Activated naive CD8-positive, alpha-beta T cell treated with anti-CD3 and anti-CD28 coated beads, Interleukin-2, amount 50 U/mL, for 16 hours (primary cell): ENCODE measurements at regions not wholly inside any gene's neighbourhood (a gene's known extent, or its start where the extent isn't known, plus 50 kb on each side); places are given as distances from the start of the nearest gene placed in this dataset.

Source experiments
- DNase-seq: peaks from one replicate; pipeline ENCODE4 v3.0.0-alpha.2; 2020; ENCODE audit warnings: low read depth, low spot score

DNA sequence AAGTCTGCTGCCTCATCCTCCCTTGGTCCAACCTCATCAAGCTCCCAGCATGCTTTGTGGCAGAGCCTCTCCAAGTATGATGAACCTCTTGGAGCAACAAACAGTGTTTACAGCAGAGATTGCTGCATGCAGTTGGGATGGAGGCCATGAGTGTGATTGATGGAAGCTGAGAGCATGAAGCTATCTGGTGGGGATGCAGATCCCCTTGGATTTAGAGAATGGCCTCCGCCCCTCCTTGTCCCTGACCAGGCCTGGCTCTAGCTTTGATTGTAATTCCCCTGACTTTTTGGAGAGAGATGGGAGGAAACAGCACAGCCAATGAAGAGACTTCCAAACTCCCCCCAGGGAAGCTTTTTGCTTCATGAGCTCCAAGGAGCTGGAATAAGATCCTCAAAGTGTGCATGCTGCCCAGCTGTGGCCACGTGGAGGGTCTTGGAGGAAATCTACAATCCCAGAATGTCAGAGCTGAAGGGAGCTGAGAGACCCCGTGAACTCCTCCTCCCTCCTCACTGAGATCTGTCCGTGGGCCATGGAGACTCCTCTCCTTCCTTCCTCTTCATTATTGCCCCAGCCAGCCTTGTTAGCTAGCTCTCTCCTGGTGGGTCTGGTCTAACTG, 165.3 kb upstream of the USP24 start:
- no peak for DNase-seq

DNA sequence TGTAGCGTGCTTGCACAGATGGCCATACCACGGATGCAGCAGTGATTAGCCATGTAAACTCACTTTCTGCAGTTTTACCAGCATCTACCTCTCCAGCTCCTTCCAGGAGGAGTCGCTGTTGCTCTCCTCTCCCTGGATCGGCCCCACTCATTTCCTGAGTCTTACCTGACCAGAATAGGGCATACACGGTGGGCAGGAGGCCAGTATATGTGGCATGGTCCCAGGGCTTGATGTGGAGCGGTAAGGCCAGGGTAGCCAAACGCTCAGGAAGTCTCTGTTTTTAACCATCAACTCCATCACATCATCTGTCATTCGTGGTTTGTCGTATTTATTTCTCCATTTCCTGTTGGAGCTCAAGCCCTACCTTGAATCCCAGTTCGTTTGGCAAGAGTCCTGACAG, 163.4 kb upstream of the USP24 start:
- DNase-seq: no peak

DNA sequence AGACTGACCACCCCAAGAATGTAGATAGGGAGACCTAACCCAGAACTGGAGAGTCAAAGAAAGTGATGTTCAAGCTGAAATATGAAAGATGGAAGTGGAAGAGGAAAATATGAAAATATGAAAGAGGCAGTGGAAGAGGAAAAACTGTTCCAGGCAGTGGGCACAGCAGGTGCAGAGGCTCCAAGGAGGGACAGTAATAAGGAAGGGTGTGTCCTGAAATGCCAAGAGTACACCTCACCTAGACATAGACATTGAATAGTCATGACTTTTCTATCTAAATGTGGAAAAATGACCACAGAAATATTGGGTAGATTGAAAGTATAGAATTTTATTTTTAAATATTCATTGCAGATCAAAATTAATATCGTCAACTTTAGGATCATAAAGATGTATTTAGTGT, 161.7 kb upstream of the USP24 start:
- DNase-seq: no peak

DNA sequence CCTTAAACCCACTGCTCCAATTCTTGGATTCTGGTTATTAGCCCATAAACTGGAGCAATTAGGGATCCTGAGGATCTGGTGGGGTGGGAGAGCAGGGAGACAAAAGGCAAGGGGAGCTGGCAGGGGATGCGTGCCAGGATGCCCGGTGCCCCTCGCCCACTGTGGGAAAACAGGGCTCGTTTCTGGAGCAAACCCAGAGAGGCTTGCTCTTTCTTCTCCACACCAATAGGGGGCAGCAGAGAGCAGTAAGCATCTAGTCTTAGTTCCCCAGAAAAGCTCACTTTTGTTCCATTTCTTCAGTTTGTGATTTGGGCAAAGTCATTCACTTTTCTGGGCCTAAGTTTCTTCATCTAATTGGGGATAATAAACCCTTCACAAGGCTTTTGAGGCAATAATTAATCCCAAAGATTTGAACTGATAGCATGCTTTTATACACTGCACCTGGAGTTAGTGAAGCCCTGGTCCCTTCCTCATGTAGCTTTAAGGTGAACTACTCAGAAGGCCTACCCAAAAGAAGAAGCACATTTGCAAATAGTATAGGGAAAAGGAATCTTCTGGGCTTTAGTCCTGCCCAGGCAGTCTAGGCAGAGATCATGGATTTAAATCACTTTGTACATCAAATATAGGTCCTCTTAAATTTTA, 160.6 kb upstream of the USP24 start:
- no peak for DNase-seq

DNA sequence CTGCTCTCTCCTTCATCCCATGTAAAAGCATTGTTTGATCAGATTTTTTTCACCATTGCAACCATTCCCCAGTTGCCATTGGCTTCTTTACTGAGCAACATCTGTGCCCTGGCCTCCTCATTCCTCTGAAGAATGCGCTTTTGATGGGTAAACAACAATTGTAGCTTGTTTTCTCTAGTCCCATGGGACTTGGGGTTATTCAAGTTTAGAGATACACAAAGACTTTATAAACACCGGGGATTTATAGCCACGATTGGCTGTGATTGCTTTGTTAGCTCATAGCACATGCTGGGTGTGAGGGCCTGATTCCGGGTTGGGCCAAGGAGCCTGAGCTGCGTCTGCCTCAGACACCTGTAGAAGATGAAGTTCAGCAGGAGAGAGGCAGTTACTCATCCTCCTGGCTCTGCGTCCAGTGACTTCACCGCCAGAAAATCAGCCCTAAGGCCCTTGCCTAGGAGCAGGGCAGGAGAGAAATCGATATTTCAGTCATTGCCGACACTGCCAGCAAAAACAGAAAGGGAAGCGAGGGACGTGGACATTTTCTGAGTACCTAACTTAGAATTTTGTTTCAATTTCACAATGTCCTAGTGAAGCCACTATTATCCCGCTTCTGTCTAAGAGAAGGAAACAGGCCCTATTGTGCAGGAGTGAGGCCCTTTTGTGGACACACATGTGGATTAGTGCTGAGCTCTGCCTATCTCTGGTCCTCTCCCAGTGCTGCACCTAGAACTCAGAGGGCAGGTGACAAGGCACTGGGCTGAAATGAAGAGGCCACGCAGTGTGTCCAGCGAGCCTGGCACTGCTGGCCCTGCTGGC, 159.8 kb upstream of the USP24 start:
- no peak for DNase-seq

DNA sequence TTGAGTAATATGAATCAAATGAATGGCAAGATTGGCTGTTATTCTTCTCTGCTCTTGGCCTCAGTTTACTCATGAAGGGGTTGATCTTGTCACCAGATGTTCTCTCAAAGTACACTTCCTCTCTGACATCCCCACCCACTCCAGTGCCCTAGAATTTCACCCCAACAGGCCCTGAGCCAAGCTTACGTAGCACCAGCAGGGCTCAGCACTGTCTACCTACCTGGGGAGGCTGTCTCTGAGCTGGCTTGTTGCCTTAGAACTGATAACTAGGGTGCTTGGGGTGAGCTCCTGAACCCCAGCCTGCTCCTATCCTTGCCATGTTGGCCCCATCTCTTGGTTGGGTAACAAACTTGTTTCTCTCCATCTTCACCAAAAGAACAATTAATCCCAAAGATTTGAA, 159.1 kb upstream of the USP24 start:
- no peak for DNase-seq

DNA sequence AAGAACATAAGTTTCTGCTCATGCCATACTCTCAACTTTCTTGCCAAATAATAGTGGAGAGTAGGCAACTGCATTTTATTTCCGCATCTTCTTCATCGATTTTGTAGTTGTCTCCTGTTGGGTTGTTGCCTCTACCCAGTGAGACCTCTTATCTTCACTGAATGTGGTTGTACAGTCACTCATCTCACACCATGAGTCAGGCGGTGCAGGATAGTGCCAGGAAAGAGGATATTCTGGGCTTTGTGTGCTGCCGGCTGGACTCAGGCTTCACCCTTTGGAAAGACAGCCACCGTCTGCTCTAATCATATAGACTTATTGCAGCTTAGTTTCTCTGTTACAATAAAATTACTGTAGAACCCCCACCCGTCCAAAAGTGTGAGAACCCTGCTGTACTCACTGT, 154.3 kb upstream of the USP24 start:
- DNase-seq: no peak

DNA sequence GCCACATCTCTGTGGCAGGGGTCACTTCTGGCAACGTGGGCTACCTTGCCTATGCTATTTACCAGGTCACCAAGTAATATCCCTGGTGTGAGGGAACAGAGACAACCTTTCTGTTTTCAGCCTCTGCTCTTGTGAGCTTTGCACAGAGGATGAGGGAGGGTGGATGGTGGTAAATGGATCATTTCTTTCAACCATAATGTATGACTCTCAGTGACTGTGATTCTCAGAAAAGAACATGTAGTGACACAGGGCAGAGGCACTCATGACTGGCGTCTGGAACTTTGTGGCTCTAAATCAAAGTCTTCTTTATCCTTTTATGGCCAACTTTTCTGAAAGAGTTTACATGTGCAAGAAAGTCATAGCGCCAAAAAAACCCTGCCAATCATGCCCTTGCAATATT, 153.5 kb upstream of the USP24 start:
- DNase-seq: no peak

DNA sequence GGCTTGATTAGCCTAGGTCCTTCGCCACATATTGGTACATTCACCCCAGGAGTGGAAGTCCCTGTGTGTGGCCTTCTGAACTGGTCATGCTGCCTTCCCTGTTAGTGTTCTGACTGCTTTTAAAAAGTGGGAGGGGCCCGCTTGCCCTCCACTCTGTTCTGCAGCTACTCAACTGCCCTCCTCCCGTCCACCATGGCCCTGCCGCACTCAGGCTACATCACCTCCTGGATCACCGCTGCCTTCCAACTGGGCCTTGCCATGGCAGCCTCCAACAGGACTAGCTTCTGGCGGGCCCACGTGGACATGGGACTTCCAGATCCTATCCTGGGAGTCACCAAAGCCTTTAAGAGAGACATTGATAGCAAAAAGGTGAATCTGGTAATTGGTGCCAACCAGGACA, 152.1 kb upstream of the USP24 start:
- DNase-seq: no peak

DNA sequence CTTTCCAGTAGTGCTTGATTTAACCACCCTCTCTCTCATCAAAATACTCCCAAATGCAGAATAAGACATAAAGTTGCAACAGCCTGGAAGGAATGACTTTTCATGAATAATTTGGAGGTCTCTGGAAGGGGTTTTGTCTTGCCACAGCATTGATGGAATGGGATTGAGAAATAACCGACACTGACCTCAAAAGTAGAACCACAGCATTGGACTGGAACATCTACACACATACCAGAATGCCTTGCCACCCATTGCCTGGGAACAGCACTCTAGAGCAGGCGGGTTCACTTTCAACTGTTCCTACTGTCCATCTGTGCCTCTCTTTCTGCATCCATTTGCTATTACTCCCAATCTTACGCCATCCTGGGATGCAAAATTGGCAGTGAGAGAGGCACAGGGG, 149.1 kb upstream of the USP24 start:
- DNase-seq: no peak

DNA sequence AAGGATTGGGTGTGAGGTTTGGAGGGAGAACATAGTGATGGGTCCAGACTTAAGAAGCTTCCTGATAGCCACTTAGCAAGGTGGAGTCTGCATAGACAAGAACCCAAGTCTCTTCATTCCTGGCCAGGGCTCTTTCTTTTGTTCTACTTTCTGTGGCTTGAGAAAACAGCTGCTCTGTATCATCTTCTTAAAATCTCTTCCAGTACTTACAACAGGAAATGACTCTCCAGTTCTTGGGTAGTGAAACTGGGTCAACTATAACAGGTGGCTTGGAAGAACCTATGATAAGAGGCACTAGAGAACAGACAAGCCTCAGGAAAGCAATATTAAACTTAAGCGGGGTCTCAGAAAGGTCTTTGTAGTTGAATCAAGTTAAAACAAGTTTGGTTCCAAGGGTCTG, 148.1 kb upstream of the USP24 start:
- no peak for DNase-seq

DNA sequence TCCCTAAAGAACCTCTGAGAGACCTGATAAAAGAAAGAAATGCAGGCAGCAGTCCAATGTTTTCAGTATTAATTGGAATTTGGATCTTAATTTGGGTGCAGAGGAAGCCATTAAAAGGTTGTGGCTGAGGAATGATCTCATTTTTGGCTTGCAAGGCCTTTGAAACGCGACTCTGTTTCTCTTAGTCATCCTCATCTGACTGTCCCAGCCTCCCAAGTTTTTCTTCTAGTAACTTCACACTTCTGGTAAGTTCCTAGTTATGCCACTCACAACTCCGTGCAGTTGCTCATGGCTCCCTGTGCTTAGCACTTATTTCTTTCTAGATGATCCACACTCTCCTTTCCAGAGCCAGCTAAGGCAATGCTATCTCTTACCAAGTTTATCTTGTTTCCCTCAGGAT, 147.4 kb upstream of the USP24 start:
- DNase-seq: no peak

DNA sequence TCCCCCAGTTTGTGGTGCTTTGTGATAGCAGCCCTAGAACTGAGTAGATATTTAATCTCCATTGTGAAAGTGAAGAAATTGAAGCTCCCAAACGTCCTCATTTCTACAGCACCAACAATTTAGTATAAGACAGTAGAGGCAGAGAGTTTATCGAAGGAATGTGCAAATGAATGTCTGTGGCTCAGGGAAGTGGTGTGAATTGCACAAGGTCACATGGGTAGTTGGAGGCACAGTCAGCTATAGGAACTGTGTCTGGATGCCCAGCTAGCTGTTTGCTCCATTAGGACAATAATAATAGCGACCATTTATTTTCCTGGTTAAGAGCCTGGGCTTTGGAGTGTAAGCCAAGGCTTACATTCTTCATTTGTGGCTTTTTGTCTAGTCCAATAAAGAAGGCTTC, 144.4 kb upstream of the USP24 start:
- no peak for DNase-seq

DNA sequence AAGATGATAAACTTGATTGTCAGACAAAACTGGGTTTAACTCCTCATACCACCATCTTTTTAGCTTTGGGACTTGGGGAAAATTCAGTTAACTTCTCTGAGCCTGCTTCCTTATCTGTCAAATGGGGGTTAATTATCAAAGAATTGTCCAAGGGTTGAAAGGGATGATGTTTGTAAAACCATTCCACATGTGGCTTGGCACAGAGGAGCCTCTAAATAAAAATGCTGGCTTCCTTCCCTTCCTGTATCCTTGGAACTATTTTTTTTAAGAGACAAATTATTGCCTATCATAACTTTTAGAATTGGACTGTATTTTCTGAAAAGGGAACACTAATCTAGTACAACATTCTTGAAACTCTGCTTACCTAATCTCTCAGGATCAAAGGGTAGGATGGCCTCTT, 143.4 kb upstream of the USP24 start:
- no peak for DNase-seq

DNA sequence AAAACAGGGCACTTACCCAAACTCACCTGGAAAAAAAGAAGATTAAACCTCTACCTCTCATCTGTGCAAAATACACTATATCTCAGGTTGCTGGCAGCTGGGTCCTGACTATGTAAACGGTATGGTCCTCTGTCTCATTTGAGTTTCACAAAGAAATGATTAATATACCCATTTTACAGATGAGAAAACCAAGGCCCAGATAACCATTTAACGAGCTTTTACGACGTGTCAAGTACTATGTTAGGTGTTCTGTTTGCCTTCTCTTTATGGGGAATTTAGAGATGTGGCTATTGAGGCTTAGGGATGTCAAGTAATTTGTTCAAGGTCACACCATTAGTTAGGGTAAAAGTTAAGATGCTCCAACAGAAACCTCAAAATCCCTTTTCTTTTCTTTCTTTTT, 140.4 kb upstream of the USP24 start:
- DNase-seq: no peak

DNA sequence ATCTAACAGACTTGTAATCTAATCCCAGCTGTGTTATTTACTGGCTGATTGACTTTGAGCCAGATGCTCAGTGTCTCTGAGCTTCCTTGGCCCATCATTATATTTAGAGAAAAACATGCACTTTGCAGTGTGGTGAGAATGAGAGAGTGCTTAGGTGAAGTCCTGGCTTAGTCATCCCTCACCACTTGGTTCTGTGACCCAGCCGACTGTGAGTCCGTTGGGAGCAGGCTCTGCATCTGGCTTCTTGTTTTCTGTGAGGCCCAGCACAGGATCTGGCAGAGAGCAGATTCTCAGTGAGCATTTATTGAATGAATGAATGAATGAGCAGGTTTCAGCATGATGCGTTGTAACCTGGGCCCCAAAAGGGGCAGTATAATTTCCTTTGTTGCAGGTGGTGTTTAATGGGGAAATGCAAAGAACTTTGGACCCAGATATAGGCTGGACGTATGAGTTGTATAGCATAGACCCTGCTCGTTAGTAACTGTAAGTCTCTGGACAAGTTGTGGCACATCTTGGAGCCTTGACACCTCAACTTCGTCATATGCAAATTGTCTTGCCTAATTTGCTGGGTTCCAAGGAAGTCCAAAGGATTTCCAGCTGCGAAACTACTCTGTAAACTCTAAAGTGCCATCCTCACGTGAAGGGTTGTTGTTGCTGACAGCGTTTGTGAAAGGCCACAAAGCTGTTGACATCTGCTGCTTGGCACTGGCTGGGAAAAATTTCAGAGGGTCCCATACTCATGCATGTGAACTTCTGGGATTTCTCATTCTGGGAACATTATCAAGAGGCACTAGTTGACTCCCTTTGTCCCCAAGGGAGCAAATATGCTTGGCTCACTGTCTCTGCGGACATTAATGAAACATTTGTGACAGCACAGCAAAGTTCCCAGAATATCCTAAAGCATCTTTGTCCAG, 138.8 kb upstream of the USP24 start:
- DNase-seq: no peak

DNA sequence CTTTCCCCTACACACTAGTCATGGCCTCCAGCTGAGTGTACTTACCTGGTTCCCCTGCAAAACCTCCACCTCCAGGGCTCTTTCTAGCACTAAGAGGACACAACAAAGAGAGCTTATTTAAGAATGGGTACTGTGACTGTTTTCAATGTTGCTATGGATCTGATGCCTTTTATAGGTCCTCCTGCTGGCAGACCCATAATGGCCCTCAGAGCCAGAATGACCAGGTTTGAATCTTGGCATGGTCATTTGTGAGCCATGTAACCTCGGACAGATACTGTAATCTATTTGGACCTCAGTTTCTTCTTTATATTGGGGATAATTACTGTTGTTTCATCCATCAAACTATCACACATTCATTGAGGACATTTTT, 137.6 kb upstream of the USP24 start:
- DNase-seq: no peak

DNA sequence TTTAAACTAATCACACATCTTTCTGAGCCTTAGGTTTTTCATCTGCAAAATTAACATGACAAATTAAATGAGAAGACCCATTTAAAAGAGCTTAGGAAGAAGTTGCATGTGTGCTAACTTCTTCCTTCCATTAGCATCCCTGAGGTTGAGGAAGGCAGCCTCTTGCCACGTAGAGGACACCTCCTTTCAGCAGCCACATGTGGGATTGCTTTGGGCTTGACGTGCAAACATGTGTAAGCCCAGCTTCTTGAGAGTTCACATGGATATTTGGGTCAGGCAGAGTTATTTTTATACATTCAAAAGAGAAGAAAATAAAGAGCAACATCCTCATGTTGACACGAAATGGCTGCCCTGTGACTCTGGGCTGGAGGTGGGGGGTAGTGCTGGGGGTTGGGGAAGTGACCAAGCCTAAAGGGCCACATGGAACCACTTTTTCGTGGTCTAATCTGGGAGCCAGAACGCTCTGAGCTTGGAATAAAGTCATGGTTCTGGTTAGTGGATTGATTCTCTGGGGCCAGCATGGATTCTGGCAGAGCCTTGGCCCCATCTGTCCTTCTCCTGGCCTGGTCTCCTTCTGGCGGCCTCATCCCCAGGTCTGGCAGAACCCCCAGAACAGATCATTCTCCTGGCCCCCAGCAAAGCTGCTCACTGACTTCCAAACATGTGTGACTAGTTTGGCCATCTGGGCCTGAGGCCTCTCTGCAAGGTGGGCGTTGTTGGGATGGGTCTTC, 137.1 kb upstream of the USP24 start:
- DNase-seq: no peak

DNA sequence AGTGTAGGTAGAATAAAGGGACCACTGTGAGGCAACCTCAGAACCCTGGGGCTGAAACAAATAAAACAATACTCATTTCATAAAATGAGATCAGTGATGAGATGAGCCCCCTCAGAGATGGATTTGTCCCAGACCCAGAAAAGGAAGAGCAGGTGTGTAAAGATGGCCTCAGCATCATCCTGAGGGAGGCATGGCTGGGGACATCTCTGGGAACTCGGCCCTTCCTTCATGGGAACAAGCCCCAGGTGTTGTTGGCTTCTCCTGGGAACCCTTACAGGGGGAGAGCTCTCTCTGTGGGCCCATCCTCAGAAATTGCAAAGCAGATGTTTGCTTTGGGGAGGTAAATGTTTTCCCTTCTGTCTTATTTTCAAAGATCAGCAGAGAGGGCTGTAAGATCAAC, 133.2 kb upstream of the USP24 start:
- no peak for DNase-seq

DNA sequence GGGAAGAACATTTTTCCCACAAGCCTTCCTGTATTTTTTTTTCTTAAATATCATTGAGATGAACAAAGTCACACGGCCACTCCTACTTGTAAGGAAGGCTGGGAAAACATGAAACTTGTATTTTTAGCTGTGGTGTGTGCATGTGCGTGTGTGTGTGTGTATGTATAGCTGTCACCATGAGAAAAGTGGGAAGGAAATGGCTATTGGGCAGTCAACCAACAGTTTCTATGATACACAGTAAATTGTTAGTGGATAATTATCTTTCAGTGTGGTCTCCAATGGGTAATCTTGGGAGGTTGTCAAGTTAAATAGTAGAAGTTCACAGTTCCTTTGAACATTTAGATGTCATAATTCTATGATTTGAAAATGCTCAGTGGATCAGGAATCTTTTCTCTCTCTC, 132.7 kb upstream of the USP24 start:
- no peak for DNase-seq

DNA sequence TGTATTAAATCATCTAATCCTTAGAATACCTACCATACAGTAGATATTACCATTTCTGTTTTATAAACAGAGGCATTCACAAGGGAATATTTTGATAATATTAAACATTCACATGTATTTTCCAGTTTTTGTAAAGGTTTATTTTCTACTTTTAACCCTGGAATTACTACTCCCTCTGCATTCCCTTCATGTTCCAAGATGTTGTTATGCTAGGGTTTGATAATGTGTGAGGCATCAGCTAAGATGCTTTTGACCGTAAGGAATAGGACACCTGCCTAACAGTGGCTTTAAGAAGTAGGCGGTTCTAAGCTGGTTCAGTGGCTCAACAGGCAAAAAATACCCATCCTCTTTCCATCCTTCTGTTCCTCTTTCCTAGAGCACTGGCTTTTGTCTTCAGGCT, 131.9 kb upstream of the USP24 start:
- DNase-seq: no peak

DNA sequence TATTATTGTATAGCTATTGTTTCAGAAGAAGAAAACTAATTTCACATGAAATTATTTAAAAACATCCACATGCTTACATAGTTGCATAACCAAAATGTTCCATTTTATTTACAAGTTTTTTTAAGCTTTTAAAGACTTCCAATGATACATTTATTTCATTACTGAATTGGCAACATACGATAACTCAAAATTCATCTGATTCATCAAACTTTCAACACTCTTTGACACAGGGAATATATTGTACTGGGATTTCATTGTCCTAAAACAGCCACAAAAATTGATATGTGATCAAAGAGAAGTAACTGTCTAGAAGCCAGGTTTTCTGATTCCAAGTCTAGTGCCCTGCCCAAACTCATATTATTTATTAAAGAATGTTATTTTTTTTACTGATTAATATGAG, 131.4 kb upstream of the USP24 start:
- no peak for DNase-seq
